ELF-1 (cell line): ENCODE measurements at regions not wholly inside any gene's neighbourhood (a gene's known extent, or its start where the extent isn't known, plus 50 kb on each side); places are given as distances from the start of the nearest gene placed in this dataset.
"Not testable (repeated sequence)": the region's sequence is repeated elsewhere in the genome, so short reads cannot be mapped to it uniquely, and the experiment has no call there.

Source experiments
- DNase-seq: peaks from one replicate; pipeline ENCODE4 v3.0.0-alpha.2; 2016; ENCODE audit warnings: low read depth, low spot score

DNA sequence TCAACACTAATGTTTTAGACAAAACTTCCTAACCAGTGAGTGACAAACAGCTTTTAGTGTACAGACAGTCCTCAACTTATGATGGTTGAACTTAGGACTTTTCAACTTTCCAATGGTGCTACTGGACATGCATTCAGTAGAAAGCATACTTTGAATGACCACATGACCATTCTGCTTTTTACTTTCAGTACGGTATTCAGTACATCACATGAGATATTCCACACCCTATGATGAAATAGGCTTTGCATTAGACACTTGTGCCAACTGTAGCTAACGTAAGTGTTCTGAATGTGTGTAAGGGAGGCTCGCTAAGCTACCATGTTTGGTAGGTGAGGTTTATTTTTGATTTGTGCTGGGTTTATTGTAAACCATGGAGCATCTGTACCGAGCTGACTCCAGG, 113.7 kb downstream of the WNT7A start:
- no peak for DNase-seq

- DNase-seq, result no peak
These were observed 115.7 kb downstream of the WNT7A start for GRCh38 chr3:13764161-13764560.

GRCh38 chr3:13762906-13763305, 117.0 kb downstream of the WNT7A start:
- DNase-seq, result no peak

- peak; percentile 52 for DNase-seq
These were observed 129.1 kb downstream of the WNT7A start for GRCh38 chr3:13750731-13751130.

- DNase-seq, result no peak
These were observed 129.7 kb downstream of the WNT7A start for GRCh38 chr3:13750215-13750614.

DNA sequence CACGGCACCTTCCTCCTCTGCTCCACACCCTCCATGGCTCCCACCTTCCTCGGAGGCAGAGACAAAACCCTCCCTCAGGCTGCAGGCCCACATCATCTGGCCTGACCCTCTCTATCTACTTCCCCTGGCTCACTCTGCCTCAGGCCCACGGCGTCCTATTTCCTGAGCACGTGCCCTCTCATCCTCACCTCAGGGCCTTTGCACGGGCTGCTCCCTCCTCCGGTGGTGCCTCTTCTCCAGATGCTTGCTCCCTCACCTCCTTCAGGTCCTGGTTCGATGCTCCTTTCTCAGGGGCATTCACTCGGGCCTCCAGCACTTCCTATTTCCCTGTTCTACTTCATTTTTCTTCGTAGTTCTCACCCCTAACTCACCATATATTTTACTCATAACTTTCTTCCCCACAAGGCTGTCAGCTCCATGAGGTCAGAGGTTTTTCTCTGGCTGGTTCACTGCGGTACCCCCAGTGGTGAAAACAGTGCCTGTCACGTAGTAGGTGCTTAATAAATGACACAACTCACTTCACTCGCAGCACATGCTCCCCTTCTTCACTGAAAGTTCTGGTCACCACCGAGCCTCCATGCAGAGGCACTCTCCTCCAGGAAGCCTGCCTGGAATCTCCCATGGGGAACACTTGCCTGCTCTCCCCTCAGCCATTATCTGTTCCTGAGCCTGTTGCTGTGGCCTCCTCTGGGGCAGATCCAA, 130.7 kb downstream of the WNT7A start:
- DNase-seq, result no peak

GRCh38 chr3:13748276-13748879, 131.5 kb downstream of the WNT7A start:
- DNase-seq, result peak; percentile 27

DNA sequence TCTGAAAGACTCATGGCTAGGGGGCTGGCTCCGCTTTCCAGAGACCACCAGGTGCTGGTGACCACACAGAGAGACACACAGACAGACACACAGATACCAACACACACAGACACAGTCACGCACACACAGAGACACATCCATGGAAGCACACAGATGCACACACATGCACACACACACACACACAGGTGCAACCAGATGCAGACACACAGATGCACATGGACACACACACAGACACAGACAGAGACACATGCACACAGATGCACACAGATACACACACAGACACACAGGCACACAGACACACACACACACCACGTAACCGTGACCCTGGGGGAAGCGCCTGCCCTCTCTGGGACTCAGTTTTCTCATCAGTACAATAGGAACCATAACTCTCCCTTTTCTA, 132.2 kb downstream of the WNT7A start:
- DNase-seq, result no peak

DNA sequence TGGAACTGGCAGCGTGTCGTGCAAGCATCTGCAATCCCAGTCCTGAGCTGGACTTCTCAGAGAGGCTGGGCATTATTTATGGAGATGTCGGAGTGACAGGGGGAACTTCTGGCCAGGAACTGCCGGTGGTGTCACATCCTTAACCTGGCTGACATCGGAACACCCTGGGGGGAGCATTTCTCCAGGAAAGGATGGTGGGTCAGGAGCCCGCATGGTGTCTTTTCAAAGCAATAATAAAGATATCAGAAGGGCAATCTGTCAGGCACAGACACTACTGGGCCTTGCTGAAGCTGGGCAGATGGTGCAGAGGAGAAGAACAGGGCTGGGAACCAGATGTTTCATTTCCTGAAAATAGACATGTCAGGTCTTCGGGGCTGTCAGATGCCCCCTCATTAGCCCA, 133.5 kb downstream of the WNT7A start:
- no peak for DNase-seq

DNA sequence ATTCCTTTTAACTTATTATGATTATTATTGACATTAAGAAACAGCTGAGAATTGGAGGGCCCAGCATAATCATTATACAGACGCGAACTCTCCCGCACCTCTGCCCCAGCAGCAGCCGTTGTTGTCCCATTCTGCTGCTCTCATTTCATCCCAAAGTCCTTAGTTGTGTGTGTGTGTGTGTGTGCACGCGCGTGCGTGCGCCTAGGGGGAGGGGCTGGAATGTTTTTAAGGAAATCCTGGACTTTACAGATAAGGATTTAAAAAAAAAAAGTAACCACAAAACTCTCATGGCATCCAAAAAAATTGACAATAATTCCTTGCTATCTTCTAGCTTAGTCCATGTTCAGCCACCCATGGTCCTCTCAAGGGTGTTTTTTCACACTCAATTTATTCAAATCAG, 134.2 kb downstream of the WNT7A start:
- DNase-seq, result no peak

GRCh38 chr3:13740795-13741194, 139.1 kb downstream of the WNT7A start:
- no peak for DNase-seq

DNA sequence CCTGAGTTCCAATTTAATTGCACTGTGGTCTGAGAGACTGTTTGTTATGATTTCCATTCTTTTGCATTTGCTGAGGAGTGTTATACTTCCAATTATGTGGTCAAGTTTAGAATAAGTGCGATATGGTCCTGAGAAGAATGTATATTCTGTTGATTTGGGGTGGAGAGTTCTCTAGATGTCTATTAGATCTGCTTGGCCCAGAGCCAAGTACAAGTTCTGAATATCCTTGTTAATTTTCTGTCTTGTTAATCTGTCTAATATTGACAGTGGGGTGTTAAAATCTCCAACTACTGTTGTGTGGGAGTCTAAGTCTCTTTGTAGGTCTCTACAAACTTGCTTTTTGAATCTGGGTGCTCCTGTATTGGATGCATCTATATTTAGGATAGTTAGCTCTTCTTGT, 146.1 kb downstream of the WNT7A start:
- DNase-seq, result not testable (repeated sequence)

DNA sequence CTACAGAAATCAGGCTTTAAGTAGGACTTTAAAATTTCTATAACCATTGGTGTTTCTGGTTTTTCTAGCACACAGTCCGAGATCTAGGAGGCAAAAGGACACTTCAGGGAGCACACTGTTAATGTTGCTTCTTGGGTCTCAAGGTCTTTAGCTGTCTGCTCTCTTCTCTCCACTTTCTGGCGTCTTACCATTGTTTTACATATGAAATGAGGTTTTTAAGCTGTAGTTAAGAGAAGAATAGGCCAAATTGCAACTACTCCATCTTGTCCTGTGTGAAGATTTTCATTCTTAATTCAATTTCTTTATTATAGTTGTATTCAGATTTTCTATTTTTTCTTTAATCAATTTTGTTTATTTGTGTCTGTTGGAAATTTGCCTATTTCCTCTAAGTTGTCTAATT, 151.4 kb downstream of the WNT7A start:
- DNase-seq, result peak; percentile 21

DNA sequence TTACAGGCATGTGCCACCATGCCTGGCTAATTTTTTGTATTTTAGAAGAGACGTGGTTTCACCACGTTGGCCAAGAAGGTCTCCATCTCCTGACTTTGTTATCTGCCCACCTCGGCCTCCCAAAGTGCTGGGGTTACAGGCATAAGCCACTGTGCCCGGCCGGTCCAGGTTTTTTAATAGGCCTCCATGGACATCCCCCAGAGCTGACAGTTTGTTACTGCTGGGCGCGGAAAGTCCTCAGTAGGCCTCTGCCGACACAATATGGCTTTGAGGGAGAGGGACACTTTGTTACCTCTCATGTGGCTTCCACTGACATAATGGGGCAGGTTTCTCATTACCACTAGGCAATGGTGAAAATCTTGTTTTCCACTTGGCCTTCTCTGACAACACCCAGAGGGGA, 152.0 kb downstream of the WNT7A start:
- DNase-seq, result peak; percentile 17

DNA sequence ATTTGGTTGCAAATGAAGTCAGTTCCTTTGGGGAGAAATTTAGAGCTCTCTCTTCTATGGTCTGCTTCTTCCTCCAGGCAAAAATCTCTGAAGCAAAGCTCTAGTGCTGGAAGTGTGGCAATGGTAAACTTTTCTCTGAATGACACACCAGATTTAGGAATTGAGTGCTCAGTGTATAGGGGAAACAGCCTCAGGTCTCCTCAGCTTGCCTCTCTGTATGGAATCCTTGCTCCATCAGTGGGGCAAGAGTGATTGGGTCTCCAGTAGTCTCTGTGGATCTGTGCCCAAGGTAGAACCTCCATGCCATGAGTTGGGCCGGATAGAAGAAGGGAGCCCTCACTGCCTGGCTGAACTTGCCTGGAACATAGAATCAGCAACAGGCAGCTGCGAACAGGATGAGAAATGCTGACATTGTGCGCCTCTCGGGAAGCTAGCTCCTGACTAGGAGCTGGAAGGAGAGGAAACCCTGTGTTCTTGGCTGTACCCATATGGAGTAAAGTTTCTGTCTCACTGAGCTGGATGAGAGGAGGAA, 156.1 kb downstream of the WNT7A start:
- no peak for DNase-seq

GRCh38 chr3:13722178-13722577, 157.7 kb downstream of the WNT7A start:
- no peak for DNase-seq

- DNase-seq, result no peak
These were observed 161.4 kb downstream of the WNT7A start for GRCh38 chr3:13718436-13718835.

- DNase-seq, result no peak
These were observed 161.9 kb downstream of the WNT7A start for GRCh38 chr3:13718000-13718399.

DNA sequence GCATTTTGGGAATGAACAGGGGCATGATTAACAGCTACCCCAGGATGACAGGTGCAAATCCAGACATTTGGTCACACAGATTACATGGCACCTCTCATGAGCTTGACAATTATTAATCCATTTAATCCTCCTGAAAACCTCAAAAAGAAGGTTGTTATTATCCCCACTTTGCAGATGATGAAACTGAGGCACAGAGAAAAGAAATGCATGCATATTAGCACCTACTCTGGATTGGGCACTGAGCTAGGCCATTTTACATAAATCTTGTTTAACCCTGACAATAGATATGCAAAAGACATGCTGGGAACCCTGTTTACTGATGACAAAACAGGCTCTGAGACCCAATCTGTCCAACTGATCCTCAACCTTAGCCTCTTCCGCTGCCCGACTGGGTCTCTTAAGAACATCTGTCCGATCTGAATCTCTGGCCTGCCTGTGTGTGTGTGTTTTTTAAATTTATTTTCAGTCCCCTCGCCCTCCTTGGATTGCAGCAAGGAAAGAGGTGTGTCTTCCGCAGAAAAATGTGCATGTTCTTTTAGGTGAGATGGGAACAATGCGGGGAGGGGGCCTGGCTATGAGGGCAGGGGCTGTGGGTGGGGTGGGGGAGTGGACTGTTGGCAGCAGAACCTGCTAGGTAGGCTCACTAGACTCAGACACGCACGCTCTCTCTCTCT, 162.5 kb downstream of the WNT7A start:
- no peak for DNase-seq

GRCh38 chr3:13716540-13717221, 163.2 kb downstream of the WNT7A start:
- peak; percentile 47 for DNase-seq

DNA sequence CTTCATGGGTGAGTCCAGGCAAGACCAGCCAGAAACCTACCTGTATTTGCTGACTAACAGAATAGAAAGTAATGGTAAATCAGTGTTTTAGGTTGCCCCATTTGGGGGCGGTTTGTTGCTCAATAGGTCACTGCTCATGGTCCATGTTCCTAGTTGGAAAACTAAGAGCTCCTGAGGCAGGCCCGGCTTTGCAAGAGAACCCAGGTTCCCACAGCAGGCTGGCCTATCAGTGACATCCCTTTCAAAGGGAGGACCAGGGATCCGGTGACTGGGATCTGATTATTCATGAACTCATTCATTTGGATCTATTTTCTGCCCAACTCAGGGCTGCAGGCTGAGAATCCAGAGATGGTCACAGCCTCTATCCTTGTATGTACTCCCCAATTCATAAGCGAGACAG, 163.9 kb downstream of the WNT7A start:
- DNase-seq, result no peak
